Esophagus squamous epithelium (tissue), 4 donors: ENCODE measurements at regions not wholly inside any gene's neighbourhood (a gene's known extent, or its start where the extent isn't known, plus 50 kb on each side); places are given as distances from the start of the nearest gene placed in this dataset.

Source experiments
- CTCF ChIP-seq, 6 experiments: fragments of 450-650 bp in 4 of 6; fragments of 200-600 bp in 2 of 6; sonication (generic) in 2 of 6; IDR thresholded peaks; one replicate each; pipeline ENCODE4 v1.5.1; 2016 to 2019; ENCODE audit warnings: antibody characterized with exemption in 6 of 6, mild to moderate bottlenecking in 4 of 6, moderate library complexity in 4 of 6
- POLR2A ChIP-seq, 4 donors: fragments of 450-650 bp; IDR thresholded peaks; one replicate each; pipeline ENCODE4 v1.6.1; 2017; ENCODE audit warnings: antibody characterized with exemption in 4 of 4, mild to moderate bottlenecking in 4 of 4, moderate library complexity in 3 of 4

DNA sequence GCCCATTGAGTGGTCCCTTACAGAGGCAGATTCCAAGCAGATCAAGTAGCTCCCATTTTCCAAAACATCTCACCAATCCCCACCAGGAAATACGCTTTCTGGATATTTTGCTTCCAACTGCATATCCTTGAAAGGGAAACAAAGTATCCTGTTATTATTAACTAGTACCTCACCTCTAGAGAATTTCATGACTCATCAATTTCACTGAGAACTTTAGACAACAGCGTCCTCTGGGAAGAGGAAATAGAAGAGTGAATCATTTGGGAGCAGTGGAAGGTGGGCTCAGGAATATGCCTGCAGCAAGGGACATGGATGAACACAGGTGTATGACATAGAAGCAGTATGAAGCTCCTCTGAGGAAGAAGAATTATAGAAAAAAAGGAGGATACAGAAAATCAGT lies 186.7 kb downstream of the MARCHF11 start:
- TF ChIP-seq CTCF (IDR thresholded peaks at IDR 0.05): no peak
- TF ChIP-seq POLR2A (IDR thresholded peaks at IDR 0.05): no peak
